ENCODE measurements at regions not wholly inside any gene's neighbourhood (a gene's known extent, or its start where the extent isn't known, plus 50 kb on each side); places are given as distances from the start of the nearest gene placed in this dataset.
A peak's percentile ranks its signal among the peaks of the same experiment; 100 is the strongest.

DNA sequence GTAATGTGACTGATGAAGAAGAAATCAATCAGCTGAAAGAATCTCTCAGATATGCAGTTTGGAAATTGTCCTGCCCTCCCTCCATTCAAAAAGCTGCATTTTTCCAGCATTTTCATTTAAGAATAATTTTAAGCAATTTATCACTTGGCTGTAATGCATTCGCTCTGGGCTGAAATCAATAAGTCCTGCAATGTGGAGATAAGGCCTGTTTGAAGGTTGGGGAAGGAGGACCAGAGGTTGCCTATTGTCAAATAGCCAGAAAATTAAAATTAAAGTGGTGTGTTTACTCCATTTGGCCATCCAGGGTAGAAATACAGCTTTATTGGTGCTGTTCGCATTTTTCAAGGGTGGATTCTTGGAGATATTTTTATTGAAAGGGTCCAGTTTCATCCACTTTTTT is 187.6 kb upstream of the NFIA start:
- DNase-seq = no peak
- no peak for ATAC-seq
- Histone ChIP-seq H3K4me3 (no peak overlapping the region), H3K9me3 (no peaks in the 10 kb centered on the region), H3K27ac (peak overlapping the region in 9 of 12 donors; percentile 19 to 83 (median 64)), H3K27me3 (no peaks in the 10 kb centered on the region), H3K4me1 (peaks cover 0 to 47% (median 15%) of the 10 kb centered on the region in 12 donors), H3K36me3 (no peaks in the 10 kb centered on the region)
- intact Hi-C loops (cut with DNase I) = no loop called here
- WGBS, 4 donors = 85 to 94% (median 93%) methylated on average over 2 of the region's 2 CpGs
- no peak for TF ChIP-seq POLR2A (IDR thresholded peaks at IDR 0.05)
- TF ChIP-seq, protein P1, sequence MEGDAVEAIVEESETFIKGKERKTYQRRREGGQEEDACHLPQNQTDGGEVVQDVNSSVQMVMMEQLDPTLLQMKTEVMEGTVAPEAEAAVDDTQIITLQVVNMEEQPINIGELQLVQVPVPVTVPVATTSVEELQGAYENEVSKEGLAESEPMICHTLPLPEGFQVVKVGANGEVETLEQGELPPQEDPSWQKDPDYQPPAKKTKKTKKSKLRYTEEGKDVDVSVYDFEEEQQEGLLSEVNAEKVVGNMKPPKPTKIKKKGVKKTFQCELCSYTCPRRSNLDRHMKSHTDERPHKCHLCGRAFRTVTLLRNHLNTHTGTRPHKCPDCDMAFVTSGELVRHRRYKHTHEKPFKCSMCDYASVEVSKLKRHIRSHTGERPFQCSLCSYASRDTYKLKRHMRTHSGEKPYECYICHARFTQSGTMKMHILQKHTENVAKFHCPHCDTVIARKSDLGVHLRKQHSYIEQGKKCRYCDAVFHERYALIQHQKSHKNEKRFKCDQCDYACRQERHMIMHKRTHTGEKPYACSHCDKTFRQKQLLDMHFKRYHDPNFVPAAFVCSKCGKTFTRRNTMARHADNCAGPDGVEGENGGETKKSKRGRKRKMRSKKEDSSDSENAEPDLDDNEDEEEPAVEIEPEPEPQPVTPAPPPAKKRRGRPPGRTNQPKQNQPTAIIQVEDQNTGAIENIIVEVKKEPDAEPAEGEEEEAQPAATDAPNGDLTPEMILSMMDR (IDR thresholded peaks at IDR 0.05) = no peak

DNA sequence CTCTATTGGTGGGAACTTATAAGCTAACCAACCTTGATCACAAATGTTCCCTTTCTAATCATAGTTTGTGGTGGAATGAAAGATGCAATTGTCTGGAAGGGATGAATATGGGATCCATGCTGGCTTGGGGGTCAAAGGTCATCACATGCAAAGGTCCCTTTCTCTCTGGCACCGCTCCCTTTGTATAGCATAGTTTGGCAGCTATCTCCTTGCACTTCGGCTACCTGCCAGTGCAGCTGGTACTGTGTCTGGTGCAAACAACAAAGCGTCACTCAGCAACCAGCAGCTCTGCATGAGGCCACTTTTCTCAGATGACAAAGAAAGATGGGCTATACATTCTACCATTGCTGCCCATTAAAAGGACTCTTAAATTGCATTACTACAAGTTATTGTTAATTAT is 188.2 kb upstream of the NFIA start:
- Histone ChIP-seq H3K4me3 (no peak overlapping the region), H3K4me1 (peaks cover 0 to 44% (median 14%) of the 10 kb centered on the region in 12 donors), H3K27ac (no peak overlapping the region), H3K36me3 (no peaks in the 10 kb centered on the region), H3K27me3 (no peaks in the 10 kb centered on the region), H3K9me3 (no peaks in the 10 kb centered on the region)
- DNase-seq (no peak), ATAC-seq (peak in 2 of 4 donors; percentile 25 to 51)
- WGBS, 4 donors = 53 to 63% (median 59%) methylated on average over 3 of the region's 3 CpGs
- TF ChIP-seq POLR2A (IDR thresholded peaks at IDR 0.05) = no peak
- TF ChIP-seq, protein P1 (IDR thresholded peaks at IDR 0.05) = no peak
- intact Hi-C loops (cut with DNase I) = no loop called here

DNA sequence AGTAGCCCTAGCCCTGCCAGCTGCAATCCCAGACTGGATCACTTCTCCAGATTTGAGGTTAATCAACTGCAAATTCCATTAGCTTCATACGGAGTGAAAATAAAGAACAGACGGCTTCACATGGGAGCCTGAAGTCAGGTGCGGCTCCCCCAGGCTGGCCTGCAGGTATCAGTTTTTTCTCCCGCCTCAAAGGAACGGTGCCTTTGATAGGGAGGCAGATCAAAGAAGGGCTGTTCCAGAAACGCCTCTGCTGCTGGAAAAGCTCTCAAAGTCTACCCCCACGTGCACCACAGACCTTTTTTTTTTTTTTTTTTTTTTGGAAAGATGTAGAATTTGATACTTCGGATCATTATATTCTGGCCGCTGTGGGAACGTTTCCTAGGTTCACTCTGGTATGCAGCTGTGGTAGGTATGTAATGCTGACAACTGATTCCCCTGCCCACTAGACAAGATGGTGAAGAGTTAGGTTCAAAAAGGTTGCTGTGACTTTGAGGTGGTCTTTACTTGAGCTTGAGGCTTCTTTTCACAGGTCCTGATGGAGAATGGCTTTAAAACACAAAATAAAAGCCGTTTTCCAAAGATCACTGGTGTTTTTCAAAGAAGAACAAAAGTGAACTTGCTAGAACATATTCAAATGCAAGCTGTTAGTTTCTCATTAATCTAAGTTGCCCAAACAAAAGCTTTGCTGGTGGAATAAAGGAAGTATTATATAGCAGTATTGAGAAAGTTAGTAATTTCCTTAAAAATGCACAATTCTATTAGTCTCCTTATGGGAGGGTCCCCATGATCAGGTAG is 189.0 kb upstream of the NFIA start:
- Histone ChIP-seq H3K9me3 (no peaks in the 10 kb centered on the region), H3K27me3 (no peaks in the 10 kb centered on the region), H3K4me3 (no peak overlapping the region), H3K36me3 (no peaks in the 10 kb centered on the region), H3K27ac (no peak overlapping the region), H3K4me1 (peaks cover 0 to 40% (median 13%) of the 10 kb centered on the region in 12 donors)
- 65 to 75% (median 71%) methylated on average over 11 of the region's 11 CpGs for WGBS, 4 donors
- no peak for DNase-seq
- ATAC-seq = no peak
- TF ChIP-seq, protein P1 (IDR thresholded peaks at IDR 0.05) = no peak
- intact Hi-C loops (cut with DNase I) = no loop called here

DNA sequence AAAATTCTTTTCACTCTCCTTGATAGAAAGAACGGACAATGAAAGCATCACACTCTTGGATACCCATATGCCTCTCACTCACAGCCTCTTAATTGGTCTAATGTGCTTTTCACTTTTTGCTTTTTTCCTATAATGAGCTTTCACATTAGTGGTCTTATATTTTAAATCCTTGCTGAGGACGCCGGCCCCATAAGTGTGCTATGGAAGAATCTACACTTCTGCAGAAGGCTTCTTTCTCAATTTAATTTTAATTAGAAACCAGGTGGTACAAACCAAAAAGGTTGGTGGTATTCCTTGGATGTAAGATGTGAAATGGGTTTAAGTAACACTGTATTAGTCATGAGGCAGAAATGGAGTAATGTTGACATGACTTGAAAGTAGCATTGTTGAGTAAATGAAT is 190.6 kb upstream of the NFIA start:
- intact Hi-C loops (cut with DNase I) = no loop called here
- TF ChIP-seq, protein P1 (IDR thresholded peaks at IDR 0.05) = no peak
- TF ChIP-seq POLR2A (IDR thresholded peaks at IDR 0.05) = no peak
- H3K27ac ChIP-seq = no peak overlapping the region
- peaks cover 0 to 30% (median 12%) of the 10 kb centered on the region in 12 donors for H3K4me1 ChIP-seq
- H3K36me3 ChIP-seq = no peaks in the 10 kb centered on the region
- H3K9me3 ChIP-seq = no peaks in the 10 kb centered on the region
- no peaks in the 10 kb centered on the region for H3K27me3 ChIP-seq
- ATAC-seq (no peak), DNase-seq (no peak)
- H3K4me3 ChIP-seq = no peak overlapping the region
- 54 to 87% (median 81%) methylated on average over 3 of the region's 3 CpGs for WGBS, 4 donors
